B cell (primary cell): ENCODE measurements at regions not wholly inside any gene's neighbourhood (a gene's known extent, or its start where the extent isn't known, plus 50 kb on each side); places are given as distances from the start of the nearest gene placed in this dataset.

Experiments used
- ATAC-seq: fragments of 200-7000 bp; cut with Tn5 transposase; one replicate; pipeline ENCODE4 v1.10.0; 2021; ENCODE audit warnings: low read depth, mild to moderate bottlenecking, moderate number of reproducible peaks, moderate library complexity
- CTCF ChIA-PET: fragments of 350-600 bp; sonication (Branson Sonifier 250); formaldehyde crosslinking; loops from one replicate; lab custom pipeline; 2021; ENCODE audit warnings: antibody characterized with exemption, inconsistent platforms; lab: Charles Lee
- POLR2A ChIA-PET: fragments of 350-600 bp; sonication (Branson Sonifier 250); formaldehyde crosslinking; loops from one replicate; lab custom pipeline; 2021; ENCODE audit warnings: antibody characterized with exemption; lab: Charles Lee
- DNase-seq: peaks from one replicate; pipeline ENCODE4 v3.0.0; 2013
- H2AFZ ChIP-seq: 2 replicates; pipeline ENCODE4 v1.6.1; 2012; ENCODE audit warnings: mild to moderate bottlenecking, low read depth, low read length; ENCODE audit not compliant: insufficient read depth, poor library complexity, severe bottlenecking
- H3K27ac ChIP-seq, 2 donors: 1 replicate in 1 of 2; 2 replicates in 1 of 2; pipeline ENCODE4 v1.5.1; 2012 to 2013; ENCODE audit warnings: low read length in 2 of 2, mild to moderate bottlenecking in 2 of 2, moderate library complexity in 1 of 2
- H3K27me3 ChIP-seq, 4 experiments: fragments of 200-600 bp in 1 of 4; sonication (generic) in 1 of 4; replicated peaks in 1 of 4; 1 replicate in 2 of 4; 2 replicates in 2 of 4; pipeline versions ENCODE4 v1.6.1 to v1.7.0; 2013 to 2016; ENCODE audit warnings: low read length in 3 of 4, mild to moderate bottlenecking in 2 of 4, mixed read lengths in 1 of 4, moderate library complexity in 1 of 4; ENCODE audit not compliant: insufficient read depth in 4 of 4, control insufficient read depth in 3 of 4; ENCODE audit errors: control extremely low read depth in 1 of 4
- H3K36me3 ChIP-seq, 2 experiments: replicated peaks in 1 of 2; 1 replicate in 1 of 2; 2 replicates in 1 of 2; pipeline versions ENCODE4 v1.6.1 to v1.7.1; 2013; ENCODE audit warnings: low read length in 1 of 2; ENCODE audit not compliant: insufficient read depth in 2 of 2, control insufficient read depth in 1 of 2; ENCODE audit errors: control extremely low read depth in 1 of 2, extremely low read depth in 1 of 2
- H3K4me1 ChIP-seq, 2 donors: fragments of 200-600 bp in 1 of 2; sonication (generic) in 1 of 2; 1 replicate in 1 of 2; 2 replicates in 1 of 2; pipeline versions ENCODE4 v1.5.1 to v1.6.1; 2013 to 2017; ENCODE audit warnings: low read length in 2 of 2; ENCODE audit not compliant: control insufficient read depth in 2 of 2, insufficient read depth in 2 of 2
- H3K4me2 ChIP-seq: replicated peaks from 2 replicates; pipeline ENCODE3; 2012; ENCODE audit warnings: mild to moderate bottlenecking, low read depth, low read length; ENCODE audit not compliant: poor library complexity, severe bottlenecking
- H3K4me3 ChIP-seq, 5 experiments: fragments of 200-600 bp in 1 of 5; sonication (generic) in 1 of 5; 1 replicate in 3 of 5; 2 replicates in 2 of 5; pipeline versions ENCODE4 v1.5.1 to v1.7.0; 2011 to 2016; ENCODE audit warnings: low read length in 4 of 5, mild to moderate bottlenecking in 4 of 5, low read depth in 2 of 5, control low read depth in 1 of 5, moderate library complexity in 1 of 5; ENCODE audit not compliant: insufficient read depth in 1 of 5; ENCODE audit errors: control extremely low read depth in 1 of 5, extremely low read depth in 1 of 5
- H3K79me2 ChIP-seq: fragments of 200-600 bp; sonication (generic); one replicate; pipeline ENCODE4 v1.6.0; 2016; ENCODE audit warnings: low read length; ENCODE audit not compliant: control insufficient read depth, insufficient read depth
- H3K9ac ChIP-seq: fragments of 200-600 bp; sonication (generic); 2 replicates; pipeline ENCODE4 v1.6.1; 2017; ENCODE audit warnings: mild to moderate bottlenecking, low read length, moderate library complexity
- H3K9me3 ChIP-seq, 3 donors: one replicate each; pipeline versions ENCODE4 v1.6.1 to v1.7.1; 2013; ENCODE audit warnings: low read length in 2 of 3; ENCODE audit not compliant: control insufficient read depth in 2 of 3, insufficient read depth in 1 of 3; ENCODE audit errors: control extremely low read depth in 1 of 3
- H4K20me1 ChIP-seq: 2 replicates; pipeline ENCODE4 v1.6.0; 2012; ENCODE audit warnings: mild to moderate bottlenecking, low read length; ENCODE audit not compliant: insufficient read depth, control insufficient read depth, poor library complexity, severe bottlenecking
- H3K27ac Mint-ChIP-seq: one replicate; pipeline ENCODE4 v1.8.0; 2021; ENCODE audit warnings: mixed read lengths
- H3K27me3 Mint-ChIP-seq: one replicate; pipeline ENCODE4 v1.8.0; 2021; ENCODE audit warnings: mixed read lengths
- H3K4me1 Mint-ChIP-seq: one replicate; pipeline ENCODE4 v1.8.0; 2021; ENCODE audit warnings: mixed read lengths
- H3K4me3 Mint-ChIP-seq: one replicate; pipeline ENCODE4 v1.8.0; 2021; ENCODE audit warnings: mixed read lengths
- H3K9me3 Mint-ChIP-seq: one replicate; pipeline ENCODE4 v1.8.0; 2022; ENCODE audit warnings: mixed read lengths; ENCODE audit not compliant: insufficient read depth
- EZH2 ChIP-seq: IDR thresholded peaks from 2 replicates; pipeline ENCODE4 v1.6.1; 2012; ENCODE audit warnings: borderline replicate concordance, low read depth, mild to moderate bottlenecking, moderate library complexity, low read length; ENCODE audit not compliant: insufficient read depth, poor library complexity, severe bottlenecking
- WGBS: methylation state at CpG from one replicate; pipeline ENCODE4 v1.1.5; 2013; ENCODE audit warnings: missing lambda C conversion rate; ENCODE audit not compliant: insufficient coverage; 5-methylcytosine and 5-hydroxymethylcytosine counted together
- intact Hi-C: fragments of 100-400 bp; cut with micrococcal nuclease; formaldehyde crosslinking; loops from one replicate; pipeline ENCODE4 v1.10.0; 2022
- TF ChIP-seq, protein P1 (sequence below): fragments of 200-600 bp; IDR thresholded peaks from one replicate; pipeline ENCODE4 v1.8.0; 2022; ENCODE audit warnings: antibody characterized with exemption, mild to moderate bottlenecking

- Mint-ChIP-seq H3K4me3 (no peak overlapping the region), H3K4me1 (peaks cover 10% of the 10 kb centered on the region), H3K27ac (no peak overlapping the region), H3K27me3 (peaks cover 25% of the 10 kb centered on the region), H3K9me3 (peaks cover 10% of the 10 kb centered on the region)
- TF ChIP-seq EZH2, result no peak
- H4K20me1 ChIP-seq, result no peaks in the 10 kb centered on the region
- H2AFZ ChIP-seq, result no peak overlapping the region
- H3K9me3 ChIP-seq, result peaks cover 0 to 40% (median 25%) of the 10 kb centered on the region in 3 donors
- no peak overlapping the region for H3K4me3 ChIP-seq
- H3K27me3 ChIP-seq, result no peaks in the 10 kb centered on the region
- ChIA-PET CTCF (no interaction called here), POLR2A (no interaction called here)
- H3K27ac ChIP-seq, result no peak overlapping the region
- ATAC-seq, result no peak
- no peaks in the 10 kb centered on the region for H3K36me3 ChIP-seq
- WGBS, result 100% methylated on average over 3 of the region's 4 CpGs
- no peak overlapping the region for H3K4me2 ChIP-seq
- no peaks in the 10 kb centered on the region for H3K79me2 ChIP-seq
- H3K4me1 ChIP-seq, result peaks cover 0 to 3% of the 10 kb centered on the region in 2 donors
- no peak overlapping the region for H3K9ac ChIP-seq
- intact Hi-C loops, result no loop called here
- DNase-seq, result no peak
These were observed 67.0 kb upstream of the MSX1 start for GRCh38 chr4:4792466-4792865.

- no peak overlapping the region for H3K27ac Mint-ChIP-seq
- H3K4me3 Mint-ChIP-seq, result no peak overlapping the region
- no peak for DNase-seq
- H3K9me3 Mint-ChIP-seq, result peaks cover 10% of the 10 kb centered on the region
- no peak overlapping the region for H2AFZ ChIP-seq
- H3K79me2 ChIP-seq, result no peaks in the 10 kb centered on the region
- intact Hi-C loops, result no loop called here
- H3K9me3 ChIP-seq, result peaks cover 1 to 37% (median 28%) of the 10 kb centered on the region in 3 donors
- WGBS, result 90% methylated on average over 7 of the region's 14 CpGs
- no peak for ATAC-seq
- no peaks in the 10 kb centered on the region for H4K20me1 ChIP-seq
- no peaks in the 10 kb centered on the region for H3K27me3 ChIP-seq
- no peak overlapping the region for H3K4me2 ChIP-seq
- H3K9ac ChIP-seq, result no peak overlapping the region
- POLR2A ChIA-PET, result no interaction called here
- H3K27ac ChIP-seq, result no peak overlapping the region
- CTCF ChIA-PET, result no interaction called here
- TF ChIP-seq, protein P1, sequence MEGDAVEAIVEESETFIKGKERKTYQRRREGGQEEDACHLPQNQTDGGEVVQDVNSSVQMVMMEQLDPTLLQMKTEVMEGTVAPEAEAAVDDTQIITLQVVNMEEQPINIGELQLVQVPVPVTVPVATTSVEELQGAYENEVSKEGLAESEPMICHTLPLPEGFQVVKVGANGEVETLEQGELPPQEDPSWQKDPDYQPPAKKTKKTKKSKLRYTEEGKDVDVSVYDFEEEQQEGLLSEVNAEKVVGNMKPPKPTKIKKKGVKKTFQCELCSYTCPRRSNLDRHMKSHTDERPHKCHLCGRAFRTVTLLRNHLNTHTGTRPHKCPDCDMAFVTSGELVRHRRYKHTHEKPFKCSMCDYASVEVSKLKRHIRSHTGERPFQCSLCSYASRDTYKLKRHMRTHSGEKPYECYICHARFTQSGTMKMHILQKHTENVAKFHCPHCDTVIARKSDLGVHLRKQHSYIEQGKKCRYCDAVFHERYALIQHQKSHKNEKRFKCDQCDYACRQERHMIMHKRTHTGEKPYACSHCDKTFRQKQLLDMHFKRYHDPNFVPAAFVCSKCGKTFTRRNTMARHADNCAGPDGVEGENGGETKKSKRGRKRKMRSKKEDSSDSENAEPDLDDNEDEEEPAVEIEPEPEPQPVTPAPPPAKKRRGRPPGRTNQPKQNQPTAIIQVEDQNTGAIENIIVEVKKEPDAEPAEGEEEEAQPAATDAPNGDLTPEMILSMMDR, result no peak
- TF ChIP-seq EZH2, result no peak
- H3K4me3 ChIP-seq, result no peak overlapping the region
- H3K27me3 Mint-ChIP-seq, result peaks cover 24% of the 10 kb centered on the region
- H3K4me1 Mint-ChIP-seq, result peaks cover 11% of the 10 kb centered on the region
- no peaks in the 10 kb centered on the region for H3K36me3 ChIP-seq
- peaks cover 0 to 3% of the 10 kb centered on the region in 2 donors for H3K4me1 ChIP-seq
These were observed 68.0 kb upstream of the MSX1 start for GRCh38 chr4:4791299-4792111.
